ENCODE measurements at regions not wholly inside any gene's neighbourhood (a gene's known extent, or its start where the extent isn't known, plus 50 kb on each side); places are given as distances from the start of the nearest gene placed in this dataset.
"Not testable (repeated sequence)": the region's sequence is repeated elsewhere in the genome, so short reads cannot be mapped to it uniquely, and the experiment has no call there.

DNA sequence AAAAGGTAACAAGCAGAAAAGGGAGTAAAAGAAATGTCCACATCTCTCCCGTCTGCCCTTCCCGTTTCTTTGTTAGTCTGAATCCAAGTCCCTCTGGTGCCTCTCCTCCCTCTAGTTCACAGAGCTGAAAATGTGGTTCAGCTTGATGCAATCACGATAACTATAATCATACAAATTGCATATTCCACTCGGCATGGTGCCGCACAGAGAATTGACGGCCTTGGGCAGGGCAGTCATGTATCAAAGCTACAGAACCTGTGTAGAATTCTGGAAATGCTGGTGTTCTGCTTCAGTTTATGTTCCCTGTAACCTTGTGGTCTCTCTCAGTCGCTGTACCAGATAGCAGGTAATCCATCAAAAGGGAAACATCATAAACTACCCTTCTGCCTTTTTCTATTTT, 562.9 kb upstream of the CBLB start:
- no peak overlapping the region for H3K4me3 ChIP-seq (replicated peaks; ENCODE audit: low read depth, low read length)
- DNase-seq (ENCODE audit: extremely low read depth, low read depth) = no peak
- TF ChIP-seq, protein P1, sequence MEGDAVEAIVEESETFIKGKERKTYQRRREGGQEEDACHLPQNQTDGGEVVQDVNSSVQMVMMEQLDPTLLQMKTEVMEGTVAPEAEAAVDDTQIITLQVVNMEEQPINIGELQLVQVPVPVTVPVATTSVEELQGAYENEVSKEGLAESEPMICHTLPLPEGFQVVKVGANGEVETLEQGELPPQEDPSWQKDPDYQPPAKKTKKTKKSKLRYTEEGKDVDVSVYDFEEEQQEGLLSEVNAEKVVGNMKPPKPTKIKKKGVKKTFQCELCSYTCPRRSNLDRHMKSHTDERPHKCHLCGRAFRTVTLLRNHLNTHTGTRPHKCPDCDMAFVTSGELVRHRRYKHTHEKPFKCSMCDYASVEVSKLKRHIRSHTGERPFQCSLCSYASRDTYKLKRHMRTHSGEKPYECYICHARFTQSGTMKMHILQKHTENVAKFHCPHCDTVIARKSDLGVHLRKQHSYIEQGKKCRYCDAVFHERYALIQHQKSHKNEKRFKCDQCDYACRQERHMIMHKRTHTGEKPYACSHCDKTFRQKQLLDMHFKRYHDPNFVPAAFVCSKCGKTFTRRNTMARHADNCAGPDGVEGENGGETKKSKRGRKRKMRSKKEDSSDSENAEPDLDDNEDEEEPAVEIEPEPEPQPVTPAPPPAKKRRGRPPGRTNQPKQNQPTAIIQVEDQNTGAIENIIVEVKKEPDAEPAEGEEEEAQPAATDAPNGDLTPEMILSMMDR (IDR thresholded peaks at IDR 0.05; ENCODE audit: low read depth, low read length, missing control alignments) = no peak

DNA sequence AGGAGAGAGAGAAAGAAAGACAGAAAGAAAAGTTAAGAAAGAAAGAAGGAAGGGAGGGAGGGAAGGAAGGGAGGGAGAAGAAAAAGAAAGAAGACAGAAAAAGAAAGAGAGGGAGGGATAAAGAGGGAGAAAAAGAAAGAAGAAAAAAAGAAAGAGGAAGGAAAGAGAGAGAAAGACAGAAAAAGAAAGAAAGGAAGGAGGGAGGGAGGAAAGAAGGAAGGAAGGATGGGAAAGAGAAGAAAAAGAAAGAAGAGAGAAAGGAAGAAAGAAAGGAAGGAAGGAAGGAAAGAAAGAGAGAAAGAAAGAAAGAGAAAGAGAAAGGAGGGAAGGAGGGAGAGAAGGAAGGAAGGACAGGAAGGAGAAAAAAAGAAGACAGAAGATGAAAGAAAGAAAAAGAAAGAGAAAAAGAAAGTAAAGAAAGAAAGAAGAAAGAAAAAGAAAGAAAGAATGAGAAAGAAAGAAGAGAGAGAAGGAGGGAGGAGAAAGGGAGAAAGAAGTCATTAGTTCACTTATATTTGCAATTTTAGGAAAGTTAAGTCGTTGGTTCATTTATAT, 567.2 kb upstream of the CBLB start:
- TF ChIP-seq, protein P1 (IDR thresholded peaks at IDR 0.05; ENCODE audit: low read depth, low read length, missing control alignments) = no peak
- no peak for DNase-seq (ENCODE audit: extremely low read depth, low read depth)
- H3K4me3 ChIP-seq (replicated peaks; ENCODE audit: low read depth, low read length) = no peak overlapping the region

DNA sequence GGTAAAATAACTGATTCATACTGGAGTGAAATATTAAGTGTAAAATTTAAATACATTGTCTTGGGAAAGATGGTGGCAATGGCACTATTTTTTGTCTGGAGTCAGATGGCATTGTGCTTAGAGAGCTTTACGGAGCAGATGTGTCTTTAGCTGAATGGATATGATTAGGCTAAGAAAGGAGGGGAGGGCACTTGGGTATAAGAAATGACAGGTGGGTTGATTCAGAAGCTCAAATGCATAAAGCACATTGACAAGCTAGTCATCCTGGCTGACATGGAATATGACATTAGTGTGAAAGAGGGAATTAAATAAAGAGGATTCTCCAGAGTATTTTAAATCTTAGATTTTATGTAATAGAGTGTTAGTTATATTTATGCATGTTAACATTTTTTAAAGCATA, 570.1 kb upstream of the CBLB start:
- no peak for DNase-seq (ENCODE audit: extremely low read depth, low read depth)
- TF ChIP-seq, protein P1 (IDR thresholded peaks at IDR 0.05; ENCODE audit: low read depth, low read length, missing control alignments) = no peak
- H3K4me3 ChIP-seq (replicated peaks; ENCODE audit: low read depth, low read length) = no peak overlapping the region

DNA sequence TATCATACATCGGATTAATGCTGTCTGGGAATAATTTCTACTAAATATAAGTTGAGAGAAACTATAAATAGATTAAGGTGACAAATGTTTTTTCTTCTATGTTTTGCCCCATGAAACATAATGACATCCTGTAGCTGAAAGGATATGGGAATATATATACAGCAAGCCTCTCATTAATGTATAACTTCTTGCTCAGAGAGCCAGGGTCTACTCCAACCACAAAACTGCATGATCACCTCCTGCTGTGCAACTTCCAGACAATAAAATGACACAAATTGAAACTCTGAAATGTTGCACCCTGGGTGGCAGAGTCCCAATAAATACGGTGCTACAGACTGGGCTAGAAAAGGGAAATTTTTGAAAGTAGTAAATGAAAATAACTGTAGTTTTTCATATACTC, 571.9 kb upstream of the CBLB start:
- TF ChIP-seq, protein P1 (IDR thresholded peaks at IDR 0.05; ENCODE audit: low read depth, low read length, missing control alignments) = no peak
- no peak overlapping the region for H3K4me3 ChIP-seq (replicated peaks; ENCODE audit: low read depth, low read length)
- DNase-seq (ENCODE audit: extremely low read depth, low read depth) = no peak

DNA sequence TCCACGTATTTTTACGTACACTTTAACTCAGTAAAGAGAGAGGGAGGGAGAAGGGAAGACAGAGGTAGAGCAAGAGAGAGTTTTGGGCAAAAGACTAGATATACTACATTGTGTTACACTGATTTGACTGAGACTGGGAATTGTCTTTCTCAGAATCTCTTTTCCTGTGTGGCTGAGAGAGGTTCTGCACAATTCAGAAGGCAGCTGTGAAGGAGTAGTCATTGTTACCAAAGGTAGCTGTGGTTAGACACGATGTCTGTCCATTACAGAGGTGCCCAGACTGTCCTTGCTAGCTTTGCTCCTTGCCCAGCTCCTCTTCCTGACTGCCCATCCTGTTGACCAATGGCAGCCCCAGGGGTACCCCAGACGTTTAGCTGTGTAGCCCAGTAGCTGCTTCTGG, 577.5 kb upstream of the CBLB start:
- DNase-seq (ENCODE audit: extremely low read depth, low read depth) = no peak
- H3K4me3 ChIP-seq (replicated peaks; ENCODE audit: low read depth, low read length) = no peak overlapping the region
- TF ChIP-seq, protein P1 (IDR thresholded peaks at IDR 0.05; ENCODE audit: low read depth, low read length, missing control alignments) = no peak

DNA sequence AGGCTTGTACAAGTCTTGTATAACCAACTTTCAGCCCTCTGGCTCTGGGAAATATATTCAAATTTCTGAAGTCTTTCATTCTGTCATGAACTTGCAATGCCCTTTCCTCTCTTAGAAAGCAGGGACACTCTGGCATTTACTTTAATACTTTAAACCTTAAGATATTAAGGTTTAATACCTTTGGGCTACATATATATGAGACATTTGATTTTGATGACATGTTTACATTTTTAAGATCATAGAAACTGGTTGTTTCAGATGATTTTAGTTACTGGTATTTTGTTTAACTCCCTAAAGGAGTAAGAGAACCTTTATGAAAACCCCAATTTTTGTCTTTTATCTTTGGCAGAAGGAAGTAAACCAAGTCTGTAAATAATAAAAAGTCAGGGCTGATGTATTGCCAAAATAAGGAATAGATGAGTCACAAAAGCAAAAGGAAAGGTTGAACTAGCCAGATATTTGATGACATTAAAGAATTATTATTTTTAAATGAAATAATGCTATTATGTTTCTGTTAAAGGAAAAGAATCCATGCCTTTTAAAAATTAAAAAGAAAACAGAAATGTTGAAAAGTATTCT, 579.0 kb upstream of the CBLB start:
- no peak for DNase-seq (ENCODE audit: extremely low read depth, low read depth)
- TF ChIP-seq, protein P1 (IDR thresholded peaks at IDR 0.05; ENCODE audit: low read depth, low read length, missing control alignments) = no peak
- H3K4me3 ChIP-seq (replicated peaks; ENCODE audit: low read depth, low read length) = no peak overlapping the region

DNA sequence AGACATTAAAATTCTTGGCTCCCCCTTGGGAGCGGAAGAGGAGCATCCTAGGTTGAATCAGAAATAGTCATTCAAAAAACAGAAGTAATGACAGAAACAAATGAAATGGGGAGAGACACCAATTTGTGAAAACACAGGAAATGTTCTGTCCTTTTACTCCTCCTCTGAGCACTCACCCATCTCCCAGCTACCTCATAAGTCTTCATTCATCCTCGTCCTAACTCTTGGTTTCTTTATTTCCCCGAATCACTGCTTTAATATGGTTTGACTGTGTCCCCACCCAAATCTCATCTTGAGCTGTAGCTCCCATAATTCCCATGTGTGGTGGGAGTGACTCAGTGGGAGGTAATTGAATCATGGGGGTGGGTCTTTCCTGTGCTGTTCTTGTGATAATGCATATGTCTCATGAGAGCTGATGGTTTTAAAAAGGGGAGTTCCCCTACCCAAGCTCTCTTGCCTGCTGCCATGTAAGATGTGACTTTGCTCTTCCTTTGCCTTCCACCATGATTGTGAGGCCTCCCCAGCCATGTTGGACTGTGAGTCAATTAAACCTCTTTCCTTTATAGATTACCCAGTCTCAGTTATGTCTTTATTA, 579.7 kb upstream of the CBLB start:
- not testable (repeated sequence) for DNase-seq (ENCODE audit: extremely low read depth, low read depth); H3K4me3 ChIP-seq (replicated peaks; ENCODE audit: low read depth, low read length)

All from HFF-Myc (cell line).